ENCODE measurements at regions not wholly inside any gene's neighbourhood (a gene's known extent, or its start where the extent isn't known, plus 50 kb on each side); places are given as distances from the start of the nearest gene placed in this dataset.

- Mint-ChIP-seq H3K4me1 (no peaks in the 10 kb centered on the region), H3K9me3 (peaks cover 12% of the 10 kb centered on the region), H3K27ac (no peak overlapping the region), H3K27me3 (ENCODE audit: low read depth) (no peaks in the 10 kb centered on the region), H3K36me3 (ENCODE audit: low read depth) (no peaks in the 10 kb centered on the region), H3K4me3 (no peak overlapping the region)
- TF ChIP-seq, protein P1, sequence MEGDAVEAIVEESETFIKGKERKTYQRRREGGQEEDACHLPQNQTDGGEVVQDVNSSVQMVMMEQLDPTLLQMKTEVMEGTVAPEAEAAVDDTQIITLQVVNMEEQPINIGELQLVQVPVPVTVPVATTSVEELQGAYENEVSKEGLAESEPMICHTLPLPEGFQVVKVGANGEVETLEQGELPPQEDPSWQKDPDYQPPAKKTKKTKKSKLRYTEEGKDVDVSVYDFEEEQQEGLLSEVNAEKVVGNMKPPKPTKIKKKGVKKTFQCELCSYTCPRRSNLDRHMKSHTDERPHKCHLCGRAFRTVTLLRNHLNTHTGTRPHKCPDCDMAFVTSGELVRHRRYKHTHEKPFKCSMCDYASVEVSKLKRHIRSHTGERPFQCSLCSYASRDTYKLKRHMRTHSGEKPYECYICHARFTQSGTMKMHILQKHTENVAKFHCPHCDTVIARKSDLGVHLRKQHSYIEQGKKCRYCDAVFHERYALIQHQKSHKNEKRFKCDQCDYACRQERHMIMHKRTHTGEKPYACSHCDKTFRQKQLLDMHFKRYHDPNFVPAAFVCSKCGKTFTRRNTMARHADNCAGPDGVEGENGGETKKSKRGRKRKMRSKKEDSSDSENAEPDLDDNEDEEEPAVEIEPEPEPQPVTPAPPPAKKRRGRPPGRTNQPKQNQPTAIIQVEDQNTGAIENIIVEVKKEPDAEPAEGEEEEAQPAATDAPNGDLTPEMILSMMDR (IDR thresholded peaks at IDR 0.05; ENCODE audit: unreplicated experiment in 3 of 3): no peak
Measured at GRCh38 chr14:83734431-83734830, 1795.5 kb upstream of the FLRT2 start.

DNA sequence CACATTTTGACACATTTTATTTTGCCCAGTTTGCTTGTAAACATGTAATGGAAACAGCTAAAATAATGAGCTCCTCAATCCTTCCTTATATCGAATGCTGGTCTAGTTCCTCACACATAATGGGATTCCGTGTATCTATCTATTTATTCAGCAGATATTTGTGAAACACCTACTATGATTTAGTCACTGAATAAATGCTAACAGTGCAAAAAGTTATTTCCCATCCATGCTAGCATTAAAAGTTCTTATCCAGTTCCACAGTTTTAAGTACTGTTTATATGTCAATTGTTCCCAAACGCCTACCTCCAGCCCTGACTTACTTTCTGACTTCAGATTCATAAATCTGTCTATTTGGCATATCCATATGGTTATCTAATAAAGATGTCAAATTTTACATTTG, 1788.7 kb upstream of the FLRT2 start:
- TF ChIP-seq, protein P1 (IDR thresholded peaks at IDR 0.05; ENCODE audit: unreplicated experiment in 3 of 3): no peak
- peak overlapping the region in 1 of 3 experiments; percentile 64 for H3K27ac Mint-ChIP-seq
- H3K4me1 Mint-ChIP-seq: no peaks in the 10 kb centered on the region
- no peaks in the 10 kb centered on the region for H3K36me3 Mint-ChIP-seq (ENCODE audit: low read depth)
- H3K4me3 Mint-ChIP-seq: no peak overlapping the region
- H3K27me3 Mint-ChIP-seq (ENCODE audit: low read depth): no peaks in the 10 kb centered on the region
- no peaks in the 10 kb centered on the region for H3K9me3 Mint-ChIP-seq

GRCh38 chr14:83744224-83744623, 1785.7 kb upstream of the FLRT2 start:
- Mint-ChIP-seq H3K4me3 (no peak overlapping the region), H3K9me3 (no peaks in the 10 kb centered on the region), H3K27ac (no peak overlapping the region), H3K27me3 (ENCODE audit: low read depth) (no peaks in the 10 kb centered on the region), H3K36me3 (ENCODE audit: low read depth) (no peaks in the 10 kb centered on the region), H3K4me1 (no peaks in the 10 kb centered on the region)
- TF ChIP-seq, protein P1 (IDR thresholded peaks at IDR 0.05; ENCODE audit: unreplicated experiment in 3 of 3): no peak

- no peak overlapping the region for H3K27ac Mint-ChIP-seq
- H3K36me3 Mint-ChIP-seq (ENCODE audit: low read depth): no peaks in the 10 kb centered on the region
- H3K4me1 Mint-ChIP-seq: no peaks in the 10 kb centered on the region
- H3K4me3 Mint-ChIP-seq: no peak overlapping the region
- no peaks in the 10 kb centered on the region for H3K27me3 Mint-ChIP-seq (ENCODE audit: low read depth)
- no peaks in the 10 kb centered on the region for H3K9me3 Mint-ChIP-seq
- TF ChIP-seq, protein P1 (IDR thresholded peaks at IDR 0.05; ENCODE audit: unreplicated experiment in 3 of 3): no peak
Measured at GRCh38 chr14:83744891-83745290, 1785.1 kb upstream of the FLRT2 start.

DNA sequence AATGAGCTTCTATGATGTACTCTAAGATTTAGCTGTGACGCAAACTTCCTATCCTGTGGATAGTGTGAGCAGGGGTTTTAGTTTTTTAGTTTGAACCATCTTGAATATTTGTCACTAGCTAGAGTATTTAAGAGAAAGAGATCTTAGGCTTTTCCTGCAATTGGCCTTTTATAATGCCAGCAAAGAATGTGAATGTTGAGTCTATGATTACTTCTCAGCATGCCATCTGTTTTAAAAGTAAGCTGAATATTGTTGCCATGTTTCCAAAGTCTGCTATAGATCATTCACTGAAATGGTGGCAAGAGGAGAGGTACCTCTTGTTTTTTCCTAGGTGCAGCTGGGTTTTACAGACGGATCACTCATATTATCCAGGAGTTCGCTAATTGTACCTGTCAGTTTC, 1783.6 kb upstream of the FLRT2 start:
- no peaks in the 10 kb centered on the region for H3K4me1 Mint-ChIP-seq
- no peak overlapping the region for H3K4me3 Mint-ChIP-seq
- H3K36me3 Mint-ChIP-seq (ENCODE audit: low read depth): no peaks in the 10 kb centered on the region
- no peak overlapping the region for H3K27ac Mint-ChIP-seq
- no peaks in the 10 kb centered on the region for H3K27me3 Mint-ChIP-seq (ENCODE audit: low read depth)
- TF ChIP-seq, protein P1 (IDR thresholded peaks at IDR 0.05; ENCODE audit: unreplicated experiment in 3 of 3): no peak
- no peaks in the 10 kb centered on the region for H3K9me3 Mint-ChIP-seq

GRCh38 chr14:83757916-83758315, 1772.0 kb upstream of the FLRT2 start:
- Mint-ChIP-seq H3K9me3 (no peaks in the 10 kb centered on the region), H3K27ac (peak overlapping the region in 1 of 3 experiments; percentile 14)

More at GRCh38 chr14:83757916-83758315, 1772.0 kb upstream of the FLRT2 start:
- H3K27me3 Mint-ChIP-seq (ENCODE audit: low read depth): no peaks in the 10 kb centered on the region
- H3K4me1 Mint-ChIP-seq: peaks cover 5% of the 10 kb centered on the region
- H3K4me3 Mint-ChIP-seq: no peak overlapping the region
- H3K36me3 Mint-ChIP-seq (ENCODE audit: low read depth): no peaks in the 10 kb centered on the region
- TF ChIP-seq, protein P1 (IDR thresholded peaks at IDR 0.05; ENCODE audit: unreplicated experiment in 3 of 3): no peak
